Coronary artery (tissue), 2 donors: ENCODE measurements at regions not wholly inside any gene's neighbourhood (a gene's known extent, or its start where the extent isn't known, plus 50 kb on each side); places are given as distances from the start of the nearest gene placed in this dataset.

Source experiments
- DNase-seq: peaks from one replicate; pipeline ENCODE4 v3.0.0-alpha.2; 2017; ENCODE audit warnings: low spot score
- H3K27ac ChIP-seq, 2 donors: fragments of 200-600 bp; sonication (generic); one replicate each; pipeline ENCODE4 v1.5.1; 2016 to 2019
- H3K4me3 ChIP-seq: fragments of 200-600 bp; sonication (generic); 2 replicates; pipeline ENCODE4 v1.5.1; 2016; ENCODE audit warnings: mild to moderate bottlenecking, moderate library complexity
- TF ChIP-seq, protein P1 (sequence below): fragments of 200-600 bp; sonication (generic); IDR thresholded peaks from one replicate; pipeline ENCODE4 v1.5.1; 2019; ENCODE audit warnings: antibody characterized with exemption

GRCh38 chr20:20829681-20830080, 117.2 kb upstream of the RALGAPA2 start:
- TF ChIP-seq, protein P1, sequence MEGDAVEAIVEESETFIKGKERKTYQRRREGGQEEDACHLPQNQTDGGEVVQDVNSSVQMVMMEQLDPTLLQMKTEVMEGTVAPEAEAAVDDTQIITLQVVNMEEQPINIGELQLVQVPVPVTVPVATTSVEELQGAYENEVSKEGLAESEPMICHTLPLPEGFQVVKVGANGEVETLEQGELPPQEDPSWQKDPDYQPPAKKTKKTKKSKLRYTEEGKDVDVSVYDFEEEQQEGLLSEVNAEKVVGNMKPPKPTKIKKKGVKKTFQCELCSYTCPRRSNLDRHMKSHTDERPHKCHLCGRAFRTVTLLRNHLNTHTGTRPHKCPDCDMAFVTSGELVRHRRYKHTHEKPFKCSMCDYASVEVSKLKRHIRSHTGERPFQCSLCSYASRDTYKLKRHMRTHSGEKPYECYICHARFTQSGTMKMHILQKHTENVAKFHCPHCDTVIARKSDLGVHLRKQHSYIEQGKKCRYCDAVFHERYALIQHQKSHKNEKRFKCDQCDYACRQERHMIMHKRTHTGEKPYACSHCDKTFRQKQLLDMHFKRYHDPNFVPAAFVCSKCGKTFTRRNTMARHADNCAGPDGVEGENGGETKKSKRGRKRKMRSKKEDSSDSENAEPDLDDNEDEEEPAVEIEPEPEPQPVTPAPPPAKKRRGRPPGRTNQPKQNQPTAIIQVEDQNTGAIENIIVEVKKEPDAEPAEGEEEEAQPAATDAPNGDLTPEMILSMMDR: no peak
- H3K27ac ChIP-seq: no peak overlapping the region
- H3K4me3 ChIP-seq: no peak overlapping the region
- DNase-seq: no peak

- no peak for DNase-seq
- TF ChIP-seq, protein P1: no peak
- Histone ChIP-seq H3K4me3 (no peak overlapping the region), H3K27ac (no peak overlapping the region)
These were observed 115.7 kb upstream of the RALGAPA2 start for GRCh38 chr20:20827992-20828597.

DNA sequence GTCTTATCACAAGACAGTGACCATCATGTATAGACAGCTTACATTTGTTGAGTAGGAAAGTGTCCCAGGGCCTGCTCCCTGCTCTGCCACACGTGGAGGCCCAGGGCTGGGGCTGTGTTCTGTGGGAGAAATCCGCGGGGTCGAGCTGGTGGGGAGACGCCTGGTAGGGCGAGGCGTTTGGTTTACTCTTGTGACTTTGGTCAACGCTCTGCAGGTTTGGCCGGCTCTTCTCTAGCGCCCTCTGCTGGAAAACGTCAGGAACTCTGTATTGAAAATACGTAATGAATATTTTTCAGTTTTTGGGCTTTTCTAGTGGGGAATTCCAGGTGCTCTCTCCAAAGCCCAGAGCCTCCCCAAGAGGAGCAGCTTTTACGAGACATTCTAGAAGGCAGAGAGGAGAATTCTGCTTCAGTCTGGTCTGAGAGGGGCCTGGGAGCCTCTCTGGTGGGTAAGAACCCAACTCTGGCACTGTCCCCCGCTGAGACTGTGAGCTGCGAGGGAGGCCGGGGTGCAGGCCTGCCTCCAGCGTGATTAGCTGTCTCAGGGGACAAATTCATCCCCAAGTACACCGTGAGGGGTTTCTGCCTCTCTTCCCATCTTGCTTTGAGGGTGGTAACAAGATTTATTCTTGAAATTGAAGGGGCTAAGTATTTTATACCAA, 112.6 kb upstream of the RALGAPA2 start:
- H3K27ac ChIP-seq: no peak overlapping the region
- no peak overlapping the region for H3K4me3 ChIP-seq
- TF ChIP-seq, protein P1: peak; percentile 38
- no peak for DNase-seq

- H3K27ac ChIP-seq: no peak overlapping the region
- no peak for DNase-seq
- TF ChIP-seq, protein P1: no peak
These were observed 111.0 kb upstream of the RALGAPA2 start for GRCh38 chr20:20823476-20823881.

GRCh38 chr20:20821484-20822260, 109.2 kb upstream of the RALGAPA2 start:
- TF ChIP-seq, protein P1: no peak
- Histone ChIP-seq H3K4me3 (no peak overlapping the region), H3K27ac (no peak overlapping the region)
- DNase-seq: no peak

More at GRCh38 chr20:20823476-20823881, 111.0 kb upstream of the RALGAPA2 start:
- no peak overlapping the region for H3K4me3 ChIP-seq

DNA sequence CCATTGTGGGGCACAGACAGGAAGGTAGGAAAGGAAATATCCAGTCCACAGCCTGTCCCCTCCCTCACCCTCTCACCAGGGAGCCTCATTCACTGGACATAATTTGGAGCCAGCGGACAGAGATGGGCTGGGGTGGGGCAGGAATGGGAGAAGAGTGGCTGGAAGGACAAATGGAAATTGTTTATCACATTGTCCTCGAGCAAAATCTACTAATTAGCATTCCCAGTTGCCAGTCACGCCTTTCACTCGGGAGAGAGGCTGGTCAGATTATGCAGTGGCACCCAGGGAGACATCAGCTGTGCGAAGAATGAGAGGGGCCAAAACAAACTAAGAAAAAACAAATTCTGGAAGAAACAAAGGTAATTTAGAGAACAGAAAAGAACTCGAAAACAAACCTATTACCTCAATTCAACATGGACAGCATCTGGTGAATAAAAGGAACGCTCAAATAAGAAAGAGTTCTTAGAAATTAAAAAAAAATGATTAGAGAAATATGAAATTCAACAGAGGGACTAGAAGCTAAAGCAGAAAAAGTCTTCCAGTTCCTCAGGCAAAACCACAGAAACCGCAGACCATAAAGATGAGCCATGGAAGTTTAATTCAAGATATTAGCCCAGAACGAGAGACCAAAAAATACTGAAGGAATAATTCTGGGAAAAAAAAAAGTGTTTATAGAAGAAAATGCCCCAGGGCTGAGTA, 108.5 kb upstream of the RALGAPA2 start:
- TF ChIP-seq, protein P1: no peak
- H3K27ac ChIP-seq: no peak overlapping the region
- H3K4me3 ChIP-seq: no peak overlapping the region
- no peak for DNase-seq
